HepG2 (cell line): ENCODE measurements at regions not wholly inside any gene's neighbourhood (a gene's known extent, or its start where the extent isn't known, plus 50 kb on each side); places are given as distances from the start of the nearest gene placed in this dataset.

Experiments used
- ATAC-seq: fragments of 200-7000 bp; cut with Tn5 transposase; 3 replicates; pipeline ENCODE4 v1.9.1; 2020; ENCODE audit warnings: mild to moderate bottlenecking, moderate library complexity
- BruUV-seq: library from RNA; stranded (reverse); fragments of 400-500 nt; replicated peaks from 2 replicates; lab custom pipeline; 2021; lab: Mats Ljungman, UMichigan
- CTCF ChIA-PET: fragments of 300-600 bp; formaldehyde crosslinking; extraction: SDS; loops from one replicate; lab custom pipeline; 2021; ENCODE audit warnings: low total read pairs, inconsistent platforms, low intra/inter-chr PET ratio; lab: Yijun Ruan, JAX
- POLR2A ChIA-PET: fragments of 350-600 bp; sonication (Branson Sonifier 250); formaldehyde crosslinking; loops from one replicate; lab custom pipeline; 2020; ENCODE audit warnings: antibody characterized with exemption, inconsistent platforms; lab: Yijun Ruan, JAX
- DNase-seq: peaks from one replicate; pipeline ENCODE4 v3.0.0-alpha.2; 2015; ENCODE audit warnings: low spot score
- FAIRE-seq: peaks from 3 replicates; lab custom pipeline; 2011; peaks lifted over from hg19 to GRCh38; lab: Jason Lieb, UNC
- H2AFZ ChIP-seq: one replicate; pipeline ENCODE4 v1.6.1; 2011; ENCODE audit warnings: low read length, inconsistent platforms
- H3K27ac ChIP-seq: fragments of 300-600 bp; 3 replicates; pipeline ENCODE4 v1.8.0; 2011; ENCODE audit warnings: mixed run types, mild to moderate bottlenecking, mixed read lengths, low read length, inconsistent platforms; ENCODE audit not compliant: insufficient read depth; ENCODE audit errors: extremely low read length
- H3K27me3 ChIP-seq, 2 experiments: fragments of 200-600 bp in 1 of 2; 2 replicates in 1 of 2; 3 replicates in 1 of 2; pipeline versions ENCODE4 v1.6.0 to v1.8.0; 2011; ENCODE audit warnings: low read length in 2 of 2, mild to moderate bottlenecking in 2 of 2, moderate library complexity in 2 of 2, inconsistent platforms in 1 of 2; ENCODE audit not compliant: insufficient read depth in 2 of 2, control insufficient read depth in 1 of 2
- H3K36me3 ChIP-seq, 2 experiments: fragments of 200-600 bp in 1 of 2; replicated peaks in 1 of 2; 2 replicates in 1 of 2; 3 replicates in 1 of 2; pipeline versions ENCODE4 v1.5.1 to v1.8.0; 2011; ENCODE audit warnings: low read length in 2 of 2, inconsistent platforms in 1 of 2; ENCODE audit not compliant: insufficient read depth in 2 of 2, control insufficient read depth in 1 of 2
- H3K4me1 ChIP-seq: 2 replicates; pipeline ENCODE4 v1.5.1; 2012; ENCODE audit warnings: low read length, inconsistent platforms; ENCODE audit not compliant: insufficient read depth
- H3K4me2 ChIP-seq: 2 replicates; pipeline ENCODE4 v1.6.0; 2011; ENCODE audit warnings: low read depth, low read length, inconsistent platforms
- H3K4me3 ChIP-seq, 3 experiments: fragments of 200-600 bp in 1 of 3; sonication (generic), shearing (Covaris generic) in 1 of 3; replicated peaks in 1 of 3; 2 replicates each; pipeline ENCODE4 v1.5.1; 2011 to 2016; ENCODE audit warnings: low read length in 3 of 3, inconsistent platforms in 2 of 3, low read depth in 2 of 3, mild to moderate bottlenecking in 2 of 3, control low read depth in 1 of 3, mixed read lengths in 1 of 3; ENCODE audit not compliant: insufficient read depth in 1 of 3
- H3K79me2 ChIP-seq: one replicate; pipeline ENCODE4 v1.6.1; 2011; ENCODE audit warnings: low read length, inconsistent platforms; ENCODE audit not compliant: insufficient read depth
- H3K9ac ChIP-seq: 2 replicates; pipeline ENCODE4 v1.6.0; 2011; ENCODE audit warnings: mild to moderate bottlenecking, low read depth, low read length, inconsistent platforms; ENCODE audit not compliant: insufficient read depth
- H3K9me3 ChIP-seq: 2 replicates; pipeline ENCODE4 v1.5.1; 2012; ENCODE audit warnings: mild to moderate bottlenecking, low read length
- H4K20me1 ChIP-seq: 2 replicates; pipeline ENCODE4 v1.6.0; 2011; ENCODE audit warnings: inconsistent platforms, mild to moderate bottlenecking, low read length, moderate library complexity; ENCODE audit not compliant: insufficient read depth
- ETV6 ChIP-seq: sonication (generic); formaldehyde crosslinking; conservative IDR thresholded peaks from 2 replicates; pipeline ENCODE4 v1.4.0; 2020; ENCODE audit warnings: missing genetic modification reagents
- HDAC1 ChIP-seq: sonication (generic); formaldehyde crosslinking; IDR thresholded peaks from 2 replicates; pipeline ENCODE4 v1.5.1; 2020; ENCODE audit warnings: mild to moderate bottlenecking, missing genetic modification reagents
- PAF1 ChIP-seq: IDR thresholded peaks from 2 replicates; pipeline ENCODE4 v1.6.1; 2016; ENCODE audit warnings: missing genetic modification reagents, missing compliant biosample characterization
- PTBP1 ChIP-seq: fragments of 200-400 bp; formaldehyde crosslinking; IDR thresholded peaks from 2 replicates; pipeline ENCODE4 v1.6.1; 2018; ENCODE audit warnings: low read length, low read depth; ENCODE audit not compliant: poor library complexity, severe bottlenecking
- RNF2 ChIP-seq: fragments of 450-650 bp; conservative IDR thresholded peaks from 2 replicates; pipeline ENCODE4 v1.6.1; 2016; ENCODE audit warnings: low read depth
- SMARCE1 ChIP-seq: fragments of 450-650 bp; IDR thresholded peaks from 2 replicates; pipeline ENCODE4 v1.6.1; 2017; ENCODE audit warnings: borderline replicate concordance
- TCF12 ChIP-seq, 2 experiments: fragments of 450-650 bp in 1 of 2; sonication (generic) in 1 of 2; formaldehyde crosslinking in 1 of 2; IDR thresholded peaks; 2 replicates each; pipeline versions ENCODE4 v1.6.1 to v1.8.0; 2017 to 2022; ENCODE audit warnings: antibody characterized with exemption in 1 of 2, mild to moderate bottlenecking in 1 of 2, missing genetic modification reagents in 1 of 2, moderate library complexity in 1 of 2
- TCF7L2 ChIP-seq: IDR thresholded peaks from 2 replicates; pipeline ENCODE4 v1.6.1; 2011; ENCODE audit warnings: mild to moderate bottlenecking, low read depth, low read length, moderate library complexity
- THAP11 ChIP-seq: IDR thresholded peaks from 2 replicates; pipeline ENCODE4 v1.6.1; 2016; ENCODE audit warnings: missing biosample characterization, missing genetic modification reagents
- YEATS2 ChIP-seq: sonication (generic); formaldehyde crosslinking; IDR thresholded peaks from 2 replicates; pipeline ENCODE4 v1.4.0; 2020; ENCODE audit warnings: missing genetic modification reagents, borderline replicate concordance
- ZC3H4 ChIP-seq: sonication (generic); formaldehyde crosslinking; IDR thresholded peaks from 2 replicates; pipeline ENCODE4 v1.4.0; 2020; ENCODE audit warnings: missing genetic modification reagents, borderline replicate concordance
- ZFP90 ChIP-seq: sonication (generic); formaldehyde crosslinking; IDR thresholded peaks from 2 replicates; pipeline ENCODE4 v1.8.0; 2022; ENCODE audit warnings: missing genetic modification reagents, mild to moderate bottlenecking, inconsistent platforms, borderline replicate concordance
- ZMAT3 ChIP-seq: sonication (generic); formaldehyde crosslinking; conservative IDR thresholded peaks from 2 replicates; pipeline ENCODE4 v1.7.0; 2021; ENCODE audit warnings: missing genetic modification reagents
- ZNF101 ChIP-seq: sonication (generic); formaldehyde crosslinking; IDR thresholded peaks from 2 replicates; pipeline ENCODE4 v1.4.0; 2020; ENCODE audit warnings: mild to moderate bottlenecking, low read depth, missing genetic modification reagents, borderline replicate concordance
- ZNF572 ChIP-seq: sonication (generic); formaldehyde crosslinking; IDR thresholded peaks from 2 replicates; pipeline ENCODE4 v1.5.1; 2020; ENCODE audit warnings: mild to moderate bottlenecking, missing genetic modification reagents
- ZNF674 ChIP-seq: sonication (generic); formaldehyde crosslinking; IDR thresholded peaks from 2 replicates; pipeline ENCODE4 v1.5.0; 2020; ENCODE audit warnings: low read depth, mild to moderate bottlenecking, missing genetic modification reagents
- WGBS: methylation state at CpG from one replicate; pipeline ENCODE4 v1.1.6; 2017; ENCODE audit warnings: low lambda C conversion rate; 5-methylcytosine and 5-hydroxymethylcytosine counted together
- in situ Hi-C: cut with HindIII; loops from 2 replicates; pipeline ENCODE4 v1.10.0; 2017; ENCODE audit warnings: low pct_unique_long_range_greater_than_20kb; ENCODE audit not compliant: extremely low pct_ligation_motif_present
- intact Hi-C: fragments of 100-400 bp; cut with micrococcal nuclease; formaldehyde crosslinking; loops from one replicate; pipeline ENCODE4 v1.10.0; 2022; ENCODE audit not compliant: unreplicated experiment
- TF ChIP-seq, protein P1 (sequence below): sonication (generic); formaldehyde crosslinking; IDR thresholded peaks from 2 replicates; pipeline ENCODE4 v1.5.0; 2020; ENCODE audit warnings: mild to moderate bottlenecking, missing genetic modification reagents, borderline replicate concordance
- TF ChIP-seq, protein P2 (sequence below): IDR thresholded peaks from 2 replicates; pipeline ENCODE4 v1.6.1; 2012; ENCODE audit warnings: inconsistent platforms

DNA sequence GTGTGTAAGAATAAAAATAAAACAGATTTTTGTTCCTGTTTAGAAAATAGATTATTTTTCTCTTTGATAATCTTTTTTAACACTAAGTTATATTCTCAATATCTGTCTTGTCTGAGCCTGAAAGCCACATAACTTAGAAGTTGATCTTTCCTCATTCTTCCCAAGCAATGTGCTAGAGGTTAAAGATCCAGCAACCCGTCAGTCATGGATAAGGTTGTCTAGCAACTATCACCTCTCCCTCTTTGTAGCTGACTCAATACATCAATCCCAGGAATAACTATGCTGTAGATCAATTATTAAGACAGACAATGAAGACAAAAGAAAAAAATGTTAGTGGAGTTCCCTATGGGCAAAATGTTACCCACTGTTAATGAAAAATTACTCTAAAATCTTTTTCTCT is 813.1 kb upstream of the CCDC179 start:
- no TSS peak for BruUV-seq
- in situ Hi-C loops, result no loop called here
- FAIRE-seq, result no peak

More for the DNA sequence above, 813.1 kb upstream of the CCDC179 start:
- 3% methylated on average over 1 of the region's 1 CpG for WGBS
- H3K4me3 ChIP-seq, result no peak overlapping the region
- no peaks in the 10 kb centered on the region for H3K36me3 ChIP-seq
- H3K79me2 ChIP-seq, result no peaks in the 10 kb centered on the region
- intact Hi-C loops, result no loop called here
- H3K27ac ChIP-seq, result no peak overlapping the region
- CTCF ChIA-PET, result no interaction called here
- no peak overlapping the region for H3K4me2 ChIP-seq
- DNase-seq (no peak), ATAC-seq (no peak)
- no peaks in the 10 kb centered on the region for H3K27me3 ChIP-seq
- no peak overlapping the region for H3K9ac ChIP-seq
- no peaks in the 10 kb centered on the region for H3K4me1 ChIP-seq
- H2AFZ ChIP-seq, result no peak overlapping the region
- TF ChIP-seq PAF1 (CRISPR knock-in tag) (no peak), ZNF674 (no peak), TCF7L2 (no peak), ETV6 (CRISPR knock-in tag) (no peak), TCF12 (IDR thresholded peaks at IDR 0.05) (no peak), TCF12 (CRISPR knock-in tag; IDR thresholded peaks at IDR 0.05) (no peak), THAP11 (no peak), ZNF572 (CRISPR knock-in tag) (no peak), RNF2 (no peak), PTBP1 (no peak), ZC3H4 (CRISPR knock-in tag) (no peak), ZMAT3 (CRISPR knock-in tag) (no peak), HDAC1 (CRISPR knock-in tag) (no peak), YEATS2 (CRISPR knock-in tag) (no peak), ZFP90 (no peak), ZNF101 (CRISPR knock-in tag) (no peak), SMARCE1 (no peak)
- TF ChIP-seq, protein P1, sequence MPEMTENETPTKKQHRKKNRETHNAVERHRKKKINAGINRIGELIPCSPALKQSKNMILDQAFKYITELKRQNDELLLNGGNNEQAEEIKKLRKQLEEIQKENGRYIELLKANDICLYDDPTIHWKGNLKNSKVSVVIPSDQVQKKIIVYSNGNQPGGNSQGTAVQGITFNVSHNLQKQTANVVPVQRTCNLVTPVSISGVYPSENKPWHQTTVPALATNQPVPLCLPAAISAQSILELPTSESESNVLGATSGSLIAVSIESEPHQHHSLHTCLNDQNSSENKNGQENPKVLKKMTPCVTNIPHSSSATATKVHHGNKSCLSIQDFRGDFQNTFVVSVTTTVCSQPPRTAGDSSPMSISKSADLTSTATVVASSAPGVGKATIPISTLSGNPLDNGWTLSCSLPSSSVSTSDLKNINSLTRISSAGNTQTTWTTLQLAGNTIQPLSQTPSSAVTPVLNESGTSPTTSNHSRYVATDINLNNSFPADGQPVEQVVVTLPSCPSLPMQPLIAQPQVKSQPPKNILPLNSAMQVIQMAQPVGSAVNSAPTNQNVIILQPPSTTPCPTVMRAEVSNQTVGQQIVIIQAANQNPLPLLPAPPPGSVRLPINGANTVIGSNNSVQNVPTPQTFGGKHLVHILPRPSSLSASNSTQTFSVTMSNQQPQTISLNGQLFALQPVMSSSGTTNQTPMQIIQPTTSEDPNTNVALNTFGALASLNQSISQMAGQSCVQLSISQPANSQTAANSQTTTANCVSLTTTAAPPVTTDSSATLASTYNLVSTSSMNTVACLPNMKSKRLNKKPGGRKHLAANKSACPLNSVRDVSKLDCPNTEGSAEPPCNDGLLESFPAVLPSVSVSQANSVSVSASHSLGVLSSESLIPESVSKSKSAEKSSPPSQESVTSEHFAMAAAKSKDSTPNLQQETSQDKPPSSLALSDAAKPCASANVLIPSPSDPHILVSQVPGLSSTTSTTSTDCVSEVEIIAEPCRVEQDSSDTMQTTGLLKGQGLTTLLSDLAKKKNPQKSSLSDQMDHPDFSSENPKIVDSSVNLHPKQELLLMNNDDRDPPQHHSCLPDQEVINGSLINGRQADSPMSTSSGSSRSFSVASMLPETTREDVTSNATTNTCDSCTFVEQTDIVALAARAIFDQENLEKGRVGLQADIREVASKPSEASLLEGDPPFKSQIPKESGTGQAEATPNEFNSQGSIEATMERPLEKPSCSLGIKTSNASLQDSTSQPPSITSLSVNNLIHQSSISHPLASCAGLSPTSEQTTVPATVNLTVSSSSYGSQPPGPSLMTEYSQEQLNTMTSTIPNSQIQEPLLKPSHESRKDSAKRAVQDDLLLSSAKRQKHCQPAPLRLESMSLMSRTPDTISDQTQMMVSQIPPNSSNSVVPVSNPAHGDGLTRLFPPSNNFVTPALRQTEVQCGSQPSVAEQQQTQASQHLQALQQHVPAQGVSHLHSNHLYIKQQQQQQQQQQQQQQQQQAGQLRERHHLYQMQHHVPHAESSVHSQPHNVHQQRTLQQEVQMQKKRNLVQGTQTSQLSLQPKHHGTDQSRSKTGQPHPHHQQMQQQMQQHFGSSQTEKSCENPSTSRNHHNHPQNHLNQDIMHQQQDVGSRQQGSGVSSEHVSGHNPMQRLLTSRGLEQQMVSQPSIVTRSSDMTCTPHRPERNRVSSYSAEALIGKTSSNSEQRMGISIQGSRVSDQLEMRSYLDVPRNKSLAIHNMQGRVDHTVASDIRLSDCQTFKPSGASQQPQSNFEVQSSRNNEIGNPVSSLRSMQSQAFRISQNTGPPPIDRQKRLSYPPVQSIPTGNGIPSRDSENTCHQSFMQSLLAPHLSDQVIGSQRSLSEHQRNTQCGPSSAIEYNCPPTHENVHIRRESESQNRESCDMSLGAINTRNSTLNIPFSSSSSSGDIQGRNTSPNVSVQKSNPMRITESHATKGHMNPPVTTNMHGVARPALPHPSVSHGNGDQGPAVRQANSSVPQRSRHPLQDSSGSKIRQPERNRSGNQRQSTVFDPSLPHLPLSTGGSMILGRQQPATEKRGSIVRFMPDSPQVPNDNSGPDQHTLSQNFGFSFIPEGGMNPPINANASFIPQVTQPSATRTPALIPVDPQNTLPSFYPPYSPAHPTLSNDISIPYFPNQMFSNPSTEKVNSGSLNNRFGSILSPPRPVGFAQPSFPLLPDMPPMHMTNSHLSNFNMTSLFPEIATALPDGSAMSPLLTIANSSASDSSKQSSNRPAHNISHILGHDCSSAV, result no peak
- TF ChIP-seq, protein P2, sequence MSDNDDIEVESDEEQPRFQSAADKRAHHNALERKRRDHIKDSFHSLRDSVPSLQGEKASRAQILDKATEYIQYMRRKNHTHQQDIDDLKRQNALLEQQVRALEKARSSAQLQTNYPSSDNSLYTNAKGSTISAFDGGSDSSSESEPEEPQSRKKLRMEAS, result no peak
- no peaks in the 10 kb centered on the region for H4K20me1 ChIP-seq
- no peaks in the 10 kb centered on the region for H3K9me3 ChIP-seq
- POLR2A ChIA-PET, result no interaction called here
